ENCODE measurements at regions not wholly inside any gene's neighbourhood (a gene's known extent, or its start where the extent isn't known, plus 50 kb on each side); places are given as distances from the start of the nearest gene placed in this dataset.

DNA sequence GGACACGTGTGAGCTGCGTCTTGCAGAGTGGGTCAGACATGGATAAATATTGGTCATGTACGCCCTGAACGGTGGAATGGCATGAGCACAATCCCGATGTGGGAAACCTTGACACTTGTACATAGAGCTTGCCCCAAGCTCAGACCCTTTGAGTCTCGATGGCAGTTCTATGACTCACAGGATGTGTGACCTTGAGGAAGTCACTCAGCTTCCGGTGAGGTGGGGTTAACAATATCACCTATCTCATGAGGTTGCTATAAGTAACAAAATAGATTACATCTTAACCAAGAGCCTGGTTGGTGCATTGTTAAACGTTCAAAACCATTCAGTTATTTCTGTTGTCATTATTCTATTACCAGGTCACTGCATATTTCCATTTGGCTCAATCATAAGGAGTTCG lies 109.1 kb upstream of the TBL1X start:
- H3K4me3 ChIP-seq, result no peak overlapping the region
- H3K36me3 ChIP-seq, result no peaks in the 10 kb centered on the region
- WGBS, 2 donors, result 79 to 80% methylated on average over 5 to 9 of the region's 9 CpGs
- H3K9me3 ChIP-seq, result no peaks in the 10 kb centered on the region
- no peak overlapping the region for H3K27ac ChIP-seq
- H3K27me3 ChIP-seq, result no peaks in the 10 kb centered on the region
- H3K4me1 ChIP-seq, result no peaks in the 10 kb centered on the region
- TF ChIP-seq, protein P1, sequence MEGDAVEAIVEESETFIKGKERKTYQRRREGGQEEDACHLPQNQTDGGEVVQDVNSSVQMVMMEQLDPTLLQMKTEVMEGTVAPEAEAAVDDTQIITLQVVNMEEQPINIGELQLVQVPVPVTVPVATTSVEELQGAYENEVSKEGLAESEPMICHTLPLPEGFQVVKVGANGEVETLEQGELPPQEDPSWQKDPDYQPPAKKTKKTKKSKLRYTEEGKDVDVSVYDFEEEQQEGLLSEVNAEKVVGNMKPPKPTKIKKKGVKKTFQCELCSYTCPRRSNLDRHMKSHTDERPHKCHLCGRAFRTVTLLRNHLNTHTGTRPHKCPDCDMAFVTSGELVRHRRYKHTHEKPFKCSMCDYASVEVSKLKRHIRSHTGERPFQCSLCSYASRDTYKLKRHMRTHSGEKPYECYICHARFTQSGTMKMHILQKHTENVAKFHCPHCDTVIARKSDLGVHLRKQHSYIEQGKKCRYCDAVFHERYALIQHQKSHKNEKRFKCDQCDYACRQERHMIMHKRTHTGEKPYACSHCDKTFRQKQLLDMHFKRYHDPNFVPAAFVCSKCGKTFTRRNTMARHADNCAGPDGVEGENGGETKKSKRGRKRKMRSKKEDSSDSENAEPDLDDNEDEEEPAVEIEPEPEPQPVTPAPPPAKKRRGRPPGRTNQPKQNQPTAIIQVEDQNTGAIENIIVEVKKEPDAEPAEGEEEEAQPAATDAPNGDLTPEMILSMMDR (IDR thresholded peaks at IDR 0.05), result no peak
- TF ChIP-seq EP300 (IDR thresholded peaks at IDR 0.05) (no peak), POLR2A (IDR thresholded peaks at IDR 0.05) (no peak)
- DNase-seq (ENCODE audit: low spot score in 2 of 2), result no peak

DNA sequence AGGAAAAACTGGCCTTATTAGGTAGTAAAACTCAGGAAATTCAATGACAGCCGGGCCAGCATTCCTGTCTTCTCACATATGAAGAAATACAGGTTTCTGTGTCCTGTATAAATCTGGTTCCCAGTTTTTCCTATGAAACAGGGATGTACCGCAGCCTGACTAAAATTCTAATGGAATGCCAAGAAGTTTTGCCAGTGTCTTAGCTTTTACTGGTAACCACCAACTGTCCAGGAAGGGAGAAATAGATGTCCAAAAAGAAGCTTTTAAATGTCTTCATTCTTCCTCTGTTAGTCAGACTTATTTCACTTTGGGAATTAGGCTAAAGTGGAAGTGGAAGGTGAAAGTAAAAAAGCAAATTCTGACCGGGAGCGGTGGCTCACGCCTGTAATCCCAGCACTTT lies 108.0 kb upstream of the TBL1X start:
- Histone ChIP-seq H3K4me1 (no peaks in the 10 kb centered on the region), H3K4me3 (no peak overlapping the region), H3K27ac (no peak overlapping the region), H3K36me3 (no peaks in the 10 kb centered on the region), H3K27me3 (no peaks in the 10 kb centered on the region), H3K9me3 (no peaks in the 10 kb centered on the region)
- TF ChIP-seq POLR2A (IDR thresholded peaks at IDR 0.05) (no peak), EP300 (IDR thresholded peaks at IDR 0.05) (no peak)
- TF ChIP-seq, protein P1 (IDR thresholded peaks at IDR 0.05), result no peak
- no peak for DNase-seq (ENCODE audit: low spot score in 2 of 2)
- 80 to 92% methylated on average over 5 of the region's 5 CpGs for WGBS, 2 donors

DNA sequence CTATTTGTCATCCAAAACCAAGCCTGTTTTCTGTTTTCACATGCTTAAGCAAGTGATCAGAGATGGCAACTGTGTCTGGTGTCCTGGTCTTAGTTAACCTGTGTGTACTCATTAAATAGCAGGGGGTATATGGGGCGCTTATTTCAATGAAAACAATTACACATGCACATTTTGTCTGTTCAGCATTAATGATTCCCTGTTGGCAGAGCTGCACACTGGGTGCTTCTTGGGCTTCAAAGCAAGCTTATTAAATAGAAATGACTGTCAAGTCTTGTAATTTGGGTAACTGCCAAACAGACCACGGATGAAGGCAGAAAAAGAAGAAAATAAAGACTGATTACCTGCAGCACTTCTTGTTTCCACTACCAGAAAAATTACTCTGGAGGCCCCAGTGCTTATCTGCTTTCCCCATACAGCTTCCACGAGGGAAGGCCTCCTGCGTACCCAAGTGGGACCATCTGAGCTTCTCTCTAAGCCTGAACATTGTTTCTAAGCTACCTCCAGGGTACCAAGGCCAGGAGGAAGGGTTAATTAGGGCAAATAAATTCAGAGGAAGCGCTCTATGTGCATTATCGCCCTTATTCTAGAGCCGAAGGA lies 107.2 kb upstream of the TBL1X start:
- 79 to 87% methylated on average over 7 of the region's 7 CpGs for WGBS, 2 donors
- Histone ChIP-seq H3K27me3 (no peaks in the 10 kb centered on the region), H3K4me3 (no peak overlapping the region), H3K36me3 (no peaks in the 10 kb centered on the region), H3K27ac (no peak overlapping the region), H3K9me3 (no peaks in the 10 kb centered on the region), H3K4me1 (no peaks in the 10 kb centered on the region)
- DNase-seq (ENCODE audit: low spot score in 2 of 2), result no peak
- no peak for TF ChIP-seq EP300 (IDR thresholded peaks at IDR 0.05)
- no peak for TF ChIP-seq POLR2A (IDR thresholded peaks at IDR 0.05)
- TF ChIP-seq, protein P1 (IDR thresholded peaks at IDR 0.05), result no peak

DNA sequence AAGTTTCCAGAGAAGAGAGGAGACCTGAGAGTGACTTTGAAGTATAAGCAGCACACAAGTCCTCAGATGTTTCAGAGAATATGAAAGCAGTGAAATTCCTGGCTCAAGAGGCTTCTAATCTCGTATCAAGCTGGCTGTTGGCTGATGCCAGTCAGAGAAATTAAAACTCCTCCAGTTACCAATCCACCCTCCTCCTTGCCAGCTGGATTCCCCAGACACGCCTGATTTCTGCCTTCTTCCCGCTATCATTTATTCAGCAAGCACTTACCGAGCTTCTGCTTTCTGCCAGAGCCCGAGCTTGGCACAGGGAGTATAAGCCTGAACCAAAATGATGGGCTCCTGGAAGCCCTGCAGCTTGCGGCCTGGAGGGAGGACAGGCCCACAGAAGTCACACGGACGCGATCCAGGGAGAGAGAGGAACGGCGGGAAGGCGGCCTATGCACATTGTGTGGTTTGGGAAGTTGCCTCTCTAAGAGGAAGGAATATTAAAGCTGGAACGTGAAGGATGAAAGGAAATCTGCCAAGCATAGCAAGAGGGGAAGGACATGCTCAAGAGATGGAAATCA lies 102.4 kb upstream of the TBL1X start:
- Histone ChIP-seq H3K4me3 (no peak overlapping the region), H3K4me1 (no peaks in the 10 kb centered on the region), H3K27ac (no peak overlapping the region), H3K36me3 (no peaks in the 10 kb centered on the region), H3K27me3 (no peaks in the 10 kb centered on the region), H3K9me3 (no peaks in the 10 kb centered on the region)
- WGBS, 2 donors, result 75% methylated on average over 13 of the region's 13 CpGs
- DNase-seq (ENCODE audit: low spot score in 2 of 2), result no peak
- no peak for TF ChIP-seq EP300 (IDR thresholded peaks at IDR 0.05)
- TF ChIP-seq POLR2A (IDR thresholded peaks at IDR 0.05), result no peak
- TF ChIP-seq, protein P1 (IDR thresholded peaks at IDR 0.05), result no peak

DNA sequence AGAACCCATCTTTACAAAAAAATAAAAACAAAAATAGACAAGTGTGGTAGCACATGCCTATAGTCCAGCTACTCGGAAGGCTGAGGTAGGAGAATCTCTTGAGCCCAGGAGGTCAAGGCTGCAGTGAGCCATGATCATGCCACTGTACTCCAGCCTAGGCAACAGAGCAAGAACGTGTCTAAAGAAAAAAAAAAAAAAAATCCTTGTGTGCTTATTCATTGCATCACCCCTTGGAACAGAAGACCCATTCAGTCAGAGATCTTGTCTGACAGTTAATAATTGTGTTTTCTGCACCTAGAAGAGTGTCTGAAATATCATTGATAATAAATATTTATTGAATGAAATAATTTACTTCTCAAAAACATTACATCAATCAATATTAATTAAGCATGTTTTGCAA lies 97.4 kb upstream of the TBL1X start:
- no peak for TF ChIP-seq POLR2A (IDR thresholded peaks at IDR 0.05)
- TF ChIP-seq EP300 (IDR thresholded peaks at IDR 0.05), result no peak
- TF ChIP-seq, protein P1 (IDR thresholded peaks at IDR 0.05), result no peak
- WGBS, 2 donors, result 38 to 53% methylated on average over 2 of the region's 2 CpGs
- Histone ChIP-seq H3K27me3 (no peaks in the 10 kb centered on the region), H3K27ac (no peak overlapping the region), H3K4me3 (no peak overlapping the region), H3K9me3 (no peaks in the 10 kb centered on the region), H3K4me1 (no peaks in the 10 kb centered on the region), H3K36me3 (no peaks in the 10 kb centered on the region)
- DNase-seq (ENCODE audit: low spot score in 2 of 2), result no peak
